H1 (cell line): ENCODE measurements at regions not wholly inside any gene's neighbourhood (a gene's known extent, or its start where the extent isn't known, plus 50 kb on each side); places are given as distances from the start of the nearest gene placed in this dataset.

Experiments used
- CTCF ChIA-PET: fragments of 300-600 bp; sonication (Branson Sonifier 250); formaldehyde crosslinking; loops from one replicate; lab custom pipeline; 2021; ENCODE audit not compliant: partially characterized antibody; lab: Charles Lee
- POLR2A ChIA-PET: fragments of 300-600 bp; sonication (Branson Sonifier 250); formaldehyde crosslinking; loops from one replicate; lab custom pipeline; 2021; ENCODE audit warnings: inconsistent platforms; ENCODE audit not compliant: partially characterized antibody; lab: Charles Lee
- DNase-seq, 2 experiments: peaks; one replicate each; pipeline versions ENCODE4 v3.0.0 to v3.0.0-alpha.2; 2010 to 2022; ENCODE audit warnings: low spot score in 2 of 2, low read depth in 1 of 2, mixed read lengths in 1 of 2
- FAIRE-seq: peaks from 2 replicates; lab custom pipeline; 2011; peaks lifted over from hg19 to GRCh38; lab: Jason Lieb, UNC
- H2AFZ ChIP-seq: 2 replicates; pipeline ENCODE4 v1.8.1; 2012; ENCODE audit warnings: low read length, inconsistent platforms
- H2AK5ac ChIP-seq: 2 replicates; pipeline ENCODE4 v1.6.1; 2013; ENCODE audit warnings: low read depth, low read length
- H2BK120ac ChIP-seq: replicated peaks from 2 replicates; pipeline ENCODE3; 2013; ENCODE audit warnings: low read depth, low read length, inconsistent platforms
- H2BK12ac ChIP-seq: 2 replicates; pipeline ENCODE4 v1.6.1; 2013; ENCODE audit warnings: low read depth, low read length
- H2BK15ac ChIP-seq: 2 replicates; pipeline ENCODE4 v1.6.1; 2013; ENCODE audit warnings: low read length
- H2BK20ac ChIP-seq: 2 replicates; pipeline ENCODE4 v1.6.1; 2013; ENCODE audit warnings: low read length
- H2BK5ac ChIP-seq: 2 replicates; pipeline ENCODE4 v1.6.1; 2013; ENCODE audit warnings: low read depth, low read length
- H3K14ac ChIP-seq: 2 replicates; pipeline ENCODE4 v1.6.1; 2013; ENCODE audit warnings: inconsistent platforms; ENCODE audit not compliant: insufficient read length
- H3K18ac ChIP-seq: 2 replicates; pipeline ENCODE4 v1.6.1; 2013; ENCODE audit warnings: low read length; ENCODE audit errors: extremely low read depth
- H3K23ac ChIP-seq: 2 replicates; pipeline ENCODE4 v1.6.1; 2013; ENCODE audit warnings: inconsistent platforms; ENCODE audit not compliant: insufficient read length
- H3K23me2 ChIP-seq: 2 replicates; pipeline ENCODE4 v1.6.1; 2013; ENCODE audit warnings: low read depth, low read length
- H3K27ac ChIP-seq: 2 replicates; pipeline ENCODE4 v1.6.1; 2011; ENCODE audit warnings: low read depth, low read length, inconsistent platforms
- H3K27me3 ChIP-seq, 4 experiments: replicated peaks in 1 of 4; 1 replicate in 1 of 4; 2 replicates in 3 of 4; pipeline versions ENCODE4 v1.6.1 to v1.8.1; 2011 to 2013; ENCODE audit warnings: low read length in 3 of 4, mild to moderate bottlenecking in 3 of 4, inconsistent platforms in 2 of 4, mixed read lengths in 2 of 4, moderate library complexity in 1 of 4; ENCODE audit not compliant: control insufficient read depth in 3 of 4, insufficient read depth in 3 of 4; ENCODE audit errors: extremely low read depth in 1 of 4
- H3K36me3 ChIP-seq, 4 experiments: 2 replicates each; pipeline versions ENCODE4 v1.6.1 to v1.8.1; 2011 to 2013; ENCODE audit warnings: mild to moderate bottlenecking in 4 of 4, low read length in 3 of 4, moderate library complexity in 2 of 4, control low read depth in 1 of 4, inconsistent platforms in 1 of 4; ENCODE audit not compliant: insufficient read depth in 4 of 4, control insufficient read depth in 2 of 4
- H3K4ac ChIP-seq: replicated peaks from 2 replicates; pipeline ENCODE3; 2013; ENCODE audit warnings: low read length, low read depth, mixed read lengths, inconsistent platforms; ENCODE audit not compliant: insufficient read length
- H3K4me1 ChIP-seq, 4 experiments: replicated peaks in 1 of 4; 1 replicate in 1 of 4; 2 replicates in 3 of 4; pipeline versions ENCODE4 v1.6.1 to v1.8.1; 2011 to 2013; ENCODE audit warnings: low read length in 3 of 4, inconsistent platforms in 2 of 4, mixed read lengths in 1 of 4; ENCODE audit not compliant: insufficient read depth in 4 of 4, control insufficient read depth in 3 of 4
- H3K4me2 ChIP-seq, 2 experiments: 2 replicates each; pipeline versions ENCODE4 v1.6.1 to v1.8.1; 2011 to 2013; ENCODE audit warnings: low read depth in 2 of 2, low read length in 2 of 2, control low read depth in 1 of 2, inconsistent platforms in 1 of 2, mild to moderate bottlenecking in 1 of 2; ENCODE audit not compliant: insufficient read depth in 1 of 2
- H3K4me3 ChIP-seq, 4 experiments: fragments of 200-600, 300-600 bp in 1 of 4; sonication (generic), shearing (Covaris generic), sonication (Bioruptor Twin) in 1 of 4; 2 replicates each; pipeline versions ENCODE4 v1.5.1 to v1.8.1; 2011 to 2016; ENCODE audit warnings: low read length in 4 of 4, low read depth in 3 of 4, control low read depth in 2 of 4, inconsistent platforms in 2 of 4, mild to moderate bottlenecking in 2 of 4, mixed read lengths in 1 of 4, moderate library complexity in 1 of 4; ENCODE audit not compliant: insufficient read depth in 2 of 4; ENCODE audit errors: extremely low read depth in 1 of 4
- H3K56ac ChIP-seq: replicated peaks from 2 replicates; pipeline ENCODE3; 2013; ENCODE audit warnings: low read depth, mild to moderate bottlenecking, mixed read lengths, low read length, inconsistent platforms; ENCODE audit not compliant: insufficient read length
- H3K79me1 ChIP-seq: 2 replicates; pipeline ENCODE4 v1.6.1; 2013; ENCODE audit warnings: low read depth, low read length, control low read depth
- H3K79me2 ChIP-seq, 2 experiments: 2 replicates each; pipeline versions ENCODE4 v1.6.1 to v1.8.1; 2012 to 2013; ENCODE audit warnings: low read length in 2 of 2, mild to moderate bottlenecking in 2 of 2, inconsistent platforms in 1 of 2; ENCODE audit not compliant: insufficient read depth in 2 of 2, control insufficient read depth in 1 of 2
- H3K9ac ChIP-seq, 4 experiments: replicated peaks in 1 of 4; 1 replicate in 1 of 4; 2 replicates in 3 of 4; pipeline versions ENCODE4 v1.6.1 to v1.8.1; 2011 to 2013; ENCODE audit warnings: low read depth in 3 of 4, low read length in 3 of 4, control low read depth in 2 of 4, mild to moderate bottlenecking in 2 of 4, moderate library complexity in 2 of 4, inconsistent platforms in 1 of 4; ENCODE audit errors: extremely low read depth in 1 of 4
- H3K9me3 ChIP-seq, 2 experiments: 2 replicates each; pipeline versions ENCODE4 v1.6.1 to v1.8.1; 2012 to 2013; ENCODE audit warnings: mild to moderate bottlenecking in 2 of 2, moderate library complexity in 2 of 2, control low read depth in 1 of 2, inconsistent platforms in 1 of 2, low read depth in 1 of 2, low read length in 1 of 2, mixed read lengths in 1 of 2; ENCODE audit not compliant: insufficient read depth in 2 of 2
- H4K20me1 ChIP-seq, 2 experiments: replicated peaks in 1 of 2; 2 replicates each; pipeline versions ENCODE3 to v1.8.1; 2011 to 2013; ENCODE audit warnings: inconsistent platforms in 2 of 2, low read length in 2 of 2, mild to moderate bottlenecking in 1 of 2; ENCODE audit not compliant: insufficient read depth in 2 of 2, control insufficient read depth in 1 of 2
- H4K5ac ChIP-seq: 2 replicates; pipeline ENCODE4 v1.6.1; 2013; ENCODE audit warnings: low read length, low read depth, mixed read lengths, inconsistent platforms; ENCODE audit not compliant: insufficient read length
- H4K8ac ChIP-seq: 2 replicates; pipeline ENCODE4 v1.8.0; 2013; ENCODE audit warnings: mild to moderate bottlenecking, moderate library complexity, low read length, inconsistent platforms; ENCODE audit not compliant: insufficient read depth; ENCODE audit errors: extremely low read depth
- H4K91ac ChIP-seq: replicated peaks from 2 replicates; pipeline ENCODE3; 2013; ENCODE audit warnings: low read length, mixed read lengths, inconsistent platforms; ENCODE audit not compliant: insufficient read length
- ASH2L ChIP-seq: fragments of 200-600, 300-600 bp; sonication (generic); IDR thresholded peaks from one replicate; pipeline ENCODE4 v1.7.1; 2017; ENCODE audit warnings: low read length
- BRCA1 ChIP-seq: IDR thresholded peaks from 2 replicates; pipeline ENCODE4 v1.6.1; 2012; ENCODE audit warnings: low read depth, low read length, improper control_type of control experiment
- CBX5 ChIP-seq: fragments of 300-800, 300-1000 bp; sonication (generic); IDR thresholded peaks from 2 replicates; pipeline ENCODE4 v1.7.1; 2016; ENCODE audit warnings: antibody characterized with exemption, low read length, low read depth
- GABPA ChIP-seq: IDR thresholded peaks from 2 replicates; pipeline ENCODE4 v1.6.1; 2011; ENCODE audit warnings: mild to moderate bottlenecking, low read length, moderate library complexity, borderline replicate concordance; ENCODE audit not compliant: insufficient read depth
- JUN ChIP-seq: IDR thresholded peaks from 2 replicates; pipeline ENCODE4 v1.6.1; 2011; ENCODE audit warnings: low read depth, mild to moderate bottlenecking, improper control_type of control experiment, low read length
- JUND ChIP-seq: IDR thresholded peaks from 2 replicates; pipeline ENCODE4 v1.6.1; 2011; ENCODE audit warnings: mild to moderate bottlenecking, improper control_type of control experiment, low read length
- KDM5A ChIP-seq: fragments of 200-600 bp; IDR thresholded peaks from 2 replicates; pipeline ENCODE4 v1.7.1; 2012; ENCODE audit warnings: mild to moderate bottlenecking, low read length, inconsistent platforms, mixed read lengths
- NANOG ChIP-seq: IDR thresholded peaks from 2 replicates; pipeline ENCODE4 v1.6.1; 2011; ENCODE audit warnings: low read length, low read depth, mild to moderate bottlenecking, inconsistent platforms; ENCODE audit not compliant: insufficient read depth, poor library complexity, severe bottlenecking
- POU5F1 ChIP-seq: IDR thresholded peaks from 2 replicates; pipeline ENCODE4 v1.6.1; 2011; ENCODE audit warnings: low read depth, mild to moderate bottlenecking, low read length, moderate library complexity
- SIRT6 ChIP-seq: IDR thresholded peaks from one replicate; pipeline ENCODE4 v1.7.1; 2012; ENCODE audit warnings: low read length, inconsistent platforms
- TCF12 ChIP-seq: IDR thresholded peaks from 2 replicates; pipeline ENCODE4 v1.6.1; 2011; ENCODE audit warnings: low read depth, mild to moderate bottlenecking, low read length
- WGBS, 2 experiments: shearing (Covaris generic) in 1 of 2; methylation state at CpG; one replicate each; pipeline versions ENCODE4 v1.1.6 to v1.1.7; 2013 to 2015; ENCODE audit warnings: low lambda C conversion rate in 2 of 2, mixed read lengths in 2 of 2, inconsistent platforms in 1 of 2, low coverage in 1 of 2, missing lambda C conversion rate in 1 of 2; ENCODE audit not compliant: insufficient replicate concordance in 2 of 2, insufficient coverage in 1 of 2, insufficient read length in 1 of 2; ENCODE audit errors: extremely low coverage in 1 of 2, missing lambda C conversion rate in 1 of 2; 5-methylcytosine and 5-hydroxymethylcytosine counted together

DNA sequence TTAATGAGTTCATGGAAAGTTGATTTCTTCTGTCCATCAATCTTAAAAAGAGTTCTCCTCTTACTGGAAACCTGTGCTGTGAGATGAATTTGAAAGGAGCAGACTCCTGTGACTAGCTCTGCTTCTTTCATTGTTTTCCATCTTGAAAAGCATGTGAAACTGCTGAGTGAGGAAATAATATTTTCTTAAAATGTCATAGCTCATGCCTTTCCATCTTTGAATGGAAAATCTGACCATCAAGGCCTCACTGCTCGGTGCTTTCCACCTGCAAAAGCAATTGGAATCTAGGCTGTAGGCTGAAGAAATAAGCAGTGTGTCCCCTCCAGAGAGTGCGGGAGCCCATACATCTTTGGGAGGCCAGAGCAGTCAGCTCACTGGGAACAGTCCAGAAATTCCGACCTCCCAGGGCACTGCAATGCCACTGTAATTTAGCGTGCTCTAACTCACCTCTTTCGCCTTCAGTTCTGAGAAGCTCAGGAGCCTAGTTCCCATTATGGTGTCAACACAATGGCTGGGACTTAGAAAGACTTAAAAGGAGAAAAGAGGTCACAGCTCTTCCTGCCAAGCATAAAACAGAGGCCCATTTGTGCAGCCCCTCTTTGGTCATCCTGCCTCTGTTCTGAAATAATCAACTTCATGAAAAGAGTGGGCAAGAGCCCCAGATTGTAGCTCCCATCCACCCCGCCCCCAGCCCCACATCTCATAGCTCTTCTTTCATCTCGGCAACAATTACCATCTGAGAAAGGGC, 50.4 kb upstream of the F3 start:
- no peak overlapping the region for H3K14ac ChIP-seq
- H4K91ac ChIP-seq, result no peak overlapping the region
- no peak overlapping the region for H2BK120ac ChIP-seq
- H3K4ac ChIP-seq, result no peak overlapping the region
- H3K79me2 ChIP-seq, result no peaks in the 10 kb centered on the region
- no peaks in the 10 kb centered on the region for H3K9me3 ChIP-seq
- no peaks in the 10 kb centered on the region for H3K27me3 ChIP-seq
- TF ChIP-seq KDM5A, result no peak
- TF ChIP-seq CBX5, result no peak
- TF ChIP-seq JUND, result no peak
- no peak for TF ChIP-seq SIRT6
- TF ChIP-seq GABPA, result no peak
- TF ChIP-seq JUN, result no peak
- no peak for TF ChIP-seq BRCA1
- no peak for TF ChIP-seq POU5F1
- TF ChIP-seq ASH2L, result no peak
- no peak for TF ChIP-seq NANOG
- TF ChIP-seq TCF12, result no peak
- TF ChIP-seq, all 59 proteins: peak for 0
- Histone ChIP-seq H2BK12ac (no peak overlapping the region), H3K23ac (no peak overlapping the region), H3K9ac (no peak overlapping the region), H3K4me2 (no peak overlapping the region), H3K23me2 (no peaks in the 10 kb centered on the region), H3K56ac (no peak overlapping the region), H3K4me1 (no peaks in the 10 kb centered on the region; a peak in 1 of 7 replicates), H4K8ac (no peak overlapping the region), H3K4me3 (no peak overlapping the region), H2BK20ac (no peak overlapping the region), H3K79me1 (no peaks in the 10 kb centered on the region), H3K18ac (no peak overlapping the region), H4K20me1 (no peaks in the 10 kb centered on the region), H4K5ac (no peak overlapping the region), H2AFZ (0 out of 2 replicates have a peak overlapping the region, but pooled peaks have one; percentile 19), H2BK15ac (no peak overlapping the region), H3K27ac (no peak overlapping the region), H2AK5ac (no peak overlapping the region), H3K36me3 (no peaks in the 10 kb centered on the region), H2BK5ac (no peak overlapping the region)
- 93% methylated on average over 7 of the region's 7 CpGs; no CpG with 5 or more reads in 1 of the 2 experiments for WGBS, 2 experiments
- ChIA-PET CTCF (interaction anchor here (0.8 to 15.5 kb wide), 10 partner anchors 7 to 451 kb away, joined by 3 to 148 read pairs (median 6); partner anchors contain the start of gene F3), POLR2A (interaction anchor here (0.6 to 1.5 kb wide), 3 partner anchors 8 to 72 kb away, joined by 3 to 4 read pairs (median 3); no protein-coding TSS in a partner anchor)
- DNase-seq (peak in 1 of 2 experiments; percentile 32), FAIRE-seq (no peak)
